ENCODE measurements at regions not wholly inside any gene's neighbourhood (a gene's known extent, or its start where the extent isn't known, plus 50 kb on each side); places are given as distances from the start of the nearest gene placed in this dataset.

- TF ChIP-seq, protein P1, sequence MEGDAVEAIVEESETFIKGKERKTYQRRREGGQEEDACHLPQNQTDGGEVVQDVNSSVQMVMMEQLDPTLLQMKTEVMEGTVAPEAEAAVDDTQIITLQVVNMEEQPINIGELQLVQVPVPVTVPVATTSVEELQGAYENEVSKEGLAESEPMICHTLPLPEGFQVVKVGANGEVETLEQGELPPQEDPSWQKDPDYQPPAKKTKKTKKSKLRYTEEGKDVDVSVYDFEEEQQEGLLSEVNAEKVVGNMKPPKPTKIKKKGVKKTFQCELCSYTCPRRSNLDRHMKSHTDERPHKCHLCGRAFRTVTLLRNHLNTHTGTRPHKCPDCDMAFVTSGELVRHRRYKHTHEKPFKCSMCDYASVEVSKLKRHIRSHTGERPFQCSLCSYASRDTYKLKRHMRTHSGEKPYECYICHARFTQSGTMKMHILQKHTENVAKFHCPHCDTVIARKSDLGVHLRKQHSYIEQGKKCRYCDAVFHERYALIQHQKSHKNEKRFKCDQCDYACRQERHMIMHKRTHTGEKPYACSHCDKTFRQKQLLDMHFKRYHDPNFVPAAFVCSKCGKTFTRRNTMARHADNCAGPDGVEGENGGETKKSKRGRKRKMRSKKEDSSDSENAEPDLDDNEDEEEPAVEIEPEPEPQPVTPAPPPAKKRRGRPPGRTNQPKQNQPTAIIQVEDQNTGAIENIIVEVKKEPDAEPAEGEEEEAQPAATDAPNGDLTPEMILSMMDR (IDR thresholded peaks at IDR 0.05), result no peak
- no peak for TF ChIP-seq EZH2 (IDR thresholded peaks at IDR 0.05; ENCODE audit: borderline replicate concordance, insufficient read depth, low read depth, low read length, poor library complexity, severe bottlenecking)
Observed at GRCh38 chr6:21710908-21711627, 117.5 kb downstream of the SOX4 start.

Data from B cell (primary cell).